ENCODE measurements at regions not wholly inside any gene's neighbourhood (a gene's known extent, or its start where the extent isn't known, plus 50 kb on each side); places are given as distances from the start of the nearest gene placed in this dataset.

GRCh38 chr16:51327001-51327400 lies 175.9 kb upstream of the SALL1 start:
- DNase-seq (ENCODE audit: low read depth): peak; percentile 43
- no peak overlapping the region for H3K4me3 ChIP-seq (replicated peaks; ENCODE audit: low read depth, low read length)
- TF ChIP-seq CTCF (IDR thresholded peaks at IDR 0.05; ENCODE audit: low read length, missing control alignments): no peak

GRCh38 chr16:51326131-51326856 lies 175.2 kb upstream of the SALL1 start:
- H3K4me3 ChIP-seq (replicated peaks; ENCODE audit: low read depth, low read length): no peak overlapping the region
- no peak for TF ChIP-seq CTCF (IDR thresholded peaks at IDR 0.05; ENCODE audit: low read length, missing control alignments)
- DNase-seq (ENCODE audit: low read depth): peak; percentile 61

- no peak overlapping the region for H3K4me3 ChIP-seq (replicated peaks; ENCODE audit: low read depth, low read length)
- TF ChIP-seq CTCF (IDR thresholded peaks at IDR 0.05; ENCODE audit: low read length, missing control alignments): no peak
- DNase-seq (ENCODE audit: low read depth): no peak
Measured at GRCh38 chr16:51321251-51321650, 170.2 kb upstream of the SALL1 start.

- no peak for TF ChIP-seq CTCF (IDR thresholded peaks at IDR 0.05; ENCODE audit: low read length, missing control alignments)
- DNase-seq (ENCODE audit: low read depth): no peak
- H3K4me3 ChIP-seq (replicated peaks; ENCODE audit: low read depth, low read length): no peak overlapping the region
Measured at GRCh38 chr16:51317575-51317974, 166.5 kb upstream of the SALL1 start.

GRCh38 chr16:51313198-51313597 lies 162.1 kb upstream of the SALL1 start:
- no peak for DNase-seq (ENCODE audit: low read depth)
- no peak overlapping the region for H3K4me3 ChIP-seq (replicated peaks; ENCODE audit: low read depth, low read length)
- TF ChIP-seq CTCF (IDR thresholded peaks at IDR 0.05; ENCODE audit: low read length, missing control alignments): no peak

GRCh38 chr16:51312363-51313150 lies 161.5 kb upstream of the SALL1 start:
- H3K4me3 ChIP-seq (replicated peaks; ENCODE audit: low read depth, low read length): no peak overlapping the region
- DNase-seq (ENCODE audit: low read depth): no peak
- TF ChIP-seq CTCF (IDR thresholded peaks at IDR 0.05; ENCODE audit: low read length, missing control alignments): no peak

Data from fibroblast of pulmonary artery (primary cell).